NCI-H1417 (cell line): ENCODE measurements at regions not wholly inside any gene's neighbourhood (a gene's known extent, or its start where the extent isn't known, plus 50 kb on each side); places are given as distances from the start of the nearest gene placed in this dataset.

Source experiments
- DNase-seq, 3 experiments: peaks; one replicate each; lab custom pipeline; 2025; lab: John Stamatoyannopoulos, UW

- peak in 2 of 3 experiments; percentile 21 to 70 for DNase-seq
Measured at GRCh38 chr2:23327887-23328286, 57.1 kb upstream of the KLHL29 start.

- no peak for DNase-seq
Measured at GRCh38 chr2:23330214-23330613, 54.8 kb upstream of the KLHL29 start.
